Tibial nerve (tissue), 4 donors: ENCODE measurements at regions not wholly inside any gene's neighbourhood (a gene's known extent, or its start where the extent isn't known, plus 50 kb on each side); places are given as distances from the start of the nearest gene placed in this dataset.

ENCODE experiments used
- DNase-seq, 2 donors: peaks; one replicate each; pipeline ENCODE4 v3.0.0-alpha.2; 2019; ENCODE audit warnings: low spot score in 2 of 2
- H3K27ac ChIP-seq, 4 donors: fragments of 200-600 bp; sonication (generic) in 3 of 4; one replicate each; pipeline ENCODE4 v1.5.1; 2017 to 2019; ENCODE audit warnings: mild to moderate bottlenecking in 1 of 4
- H3K27me3 ChIP-seq, 2 donors: fragments of 200-600 bp; sonication (generic) in 1 of 2; one replicate each; pipeline versions ENCODE4 v1.5.1 to v1.6.0; 2017 to 2019
- H3K36me3 ChIP-seq, 3 donors: fragments of 200-600 bp; sonication (generic); one replicate each; pipeline ENCODE4 v1.5.1; 2018 to 2019
- H3K4me1 ChIP-seq, 4 donors: fragments of 200-600 bp; sonication (generic) in 3 of 4; one replicate each; pipeline ENCODE4 v1.5.1; 2017 to 2019
- H3K4me3 ChIP-seq, 4 donors: fragments of 200-600 bp; sonication (generic) in 3 of 4; one replicate each; pipeline ENCODE4 v1.5.1; 2017 to 2019; ENCODE audit warnings: mild to moderate bottlenecking in 1 of 4, moderate library complexity in 1 of 4
- H3K9me3 ChIP-seq, 4 donors: fragments of 200-600 bp; sonication (generic) in 3 of 4; one replicate each; pipeline ENCODE4 v1.5.1; 2017 to 2019
- CTCF ChIP-seq, 5 experiments: fragments of 200-600 bp in 3 of 5; fragments of 450-650 bp in 2 of 5; sonication (generic) in 3 of 5; IDR thresholded peaks; one replicate each; pipeline ENCODE4 v1.5.1; 2016 to 2019; ENCODE audit warnings: antibody characterized with exemption in 5 of 5, mild to moderate bottlenecking in 3 of 5, moderate library complexity in 2 of 5
- EP300 ChIP-seq, 2 donors: sonication (generic); formaldehyde crosslinking; IDR thresholded peaks; one replicate each; pipeline ENCODE4 v1.6.1; 2017; ENCODE audit warnings: antibody characterized with exemption in 2 of 2, mild to moderate bottlenecking in 1 of 2
- POLR2A ChIP-seq, 2 donors: fragments of 450-650 bp; IDR thresholded peaks; one replicate each; pipeline ENCODE4 v1.6.1; 2017; ENCODE audit warnings: antibody characterized with exemption in 2 of 2, mild to moderate bottlenecking in 2 of 2, moderate library complexity in 2 of 2
- WGBS, 2 donors: methylation state at CpG; one replicate each; pipeline ENCODE4 v1.1.5; 2018; 5-methylcytosine and 5-hydroxymethylcytosine counted together

GRCh38 chr3:150265305-150265704 is 142.8 kb upstream of the TSC22D2 start:
- no peak overlapping the region for H3K27ac ChIP-seq
- TF ChIP-seq EP300 (IDR thresholded peaks at IDR 0.05) (no peak), CTCF (IDR thresholded peaks at IDR 0.05) (no peak), POLR2A (IDR thresholded peaks at IDR 0.05) (no peak)
- no peaks in the 10 kb centered on the region for H3K36me3 ChIP-seq
- no peaks in the 10 kb centered on the region for H3K4me1 ChIP-seq
- no peak for DNase-seq
- WGBS, 2 donors = 55 to 61% methylated on average over 2 of the region's 2 CpGs
- no peak overlapping the region for H3K4me3 ChIP-seq
- no peaks in the 10 kb centered on the region for H3K9me3 ChIP-seq
- H3K27me3 ChIP-seq = no peaks in the 10 kb centered on the region

- H3K36me3 ChIP-seq = no peaks in the 10 kb centered on the region
- WGBS, 2 donors = 57 to 64% methylated on average over 6 of the region's 6 CpGs
Measured at GRCh38 chr3:150264561-150265279, 143.4 kb upstream of the TSC22D2 start.

GRCh38 chr3:150261958-150262357 is 146.1 kb upstream of the TSC22D2 start:
- Histone ChIP-seq H3K27ac (no peak overlapping the region), H3K4me1 (no peaks in the 10 kb centered on the region), H3K27me3 (no peaks in the 10 kb centered on the region), H3K9me3 (no peaks in the 10 kb centered on the region), H3K36me3 (no peaks in the 10 kb centered on the region), H3K4me3 (no peak overlapping the region)
- DNase-seq = no peak
- no peak for TF ChIP-seq EP300 (IDR thresholded peaks at IDR 0.05)
- no peak for TF ChIP-seq CTCF (IDR thresholded peaks at IDR 0.05)
- TF ChIP-seq POLR2A (IDR thresholded peaks at IDR 0.05) = no peak
- WGBS, 2 donors = 92 to 98% methylated on average over 2 of the region's 2 CpGs

More at GRCh38 chr3:150264561-150265279, 143.4 kb upstream of the TSC22D2 start:
- Histone ChIP-seq H3K27ac (no peak overlapping the region), H3K9me3 (no peaks in the 10 kb centered on the region), H3K4me3 (no peak overlapping the region), H3K4me1 (no peaks in the 10 kb centered on the region), H3K27me3 (no peaks in the 10 kb centered on the region)
- no peak for DNase-seq
- TF ChIP-seq EP300 (IDR thresholded peaks at IDR 0.05) (no peak), CTCF (IDR thresholded peaks at IDR 0.05) (no peak), POLR2A (IDR thresholded peaks at IDR 0.05) (no peak)

- WGBS, 2 donors = 91 to 94% methylated on average over 2 of the region's 2 CpGs
- H3K36me3 ChIP-seq = no peaks in the 10 kb centered on the region
Measured at GRCh38 chr3:150261418-150261817, 146.7 kb upstream of the TSC22D2 start.

GRCh38 chr3:150260398-150260710 is 147.7 kb upstream of the TSC22D2 start:
- no peak overlapping the region for H3K27ac ChIP-seq
- H3K9me3 ChIP-seq = no peaks in the 10 kb centered on the region
- no peak overlapping the region for H3K4me3 ChIP-seq
- DNase-seq = no peak
- TF ChIP-seq CTCF (IDR thresholded peaks at IDR 0.05) (no peak), EP300 (IDR thresholded peaks at IDR 0.05) (no peak), POLR2A (IDR thresholded peaks at IDR 0.05) (no peak)
- no peaks in the 10 kb centered on the region for H3K27me3 ChIP-seq
- H3K36me3 ChIP-seq = no peaks in the 10 kb centered on the region
- H3K4me1 ChIP-seq = no peaks in the 10 kb centered on the region
- WGBS, 2 donors = 53 to 71% methylated on average over 3 of the region's 3 CpGs

More at GRCh38 chr3:150261418-150261817, 146.7 kb upstream of the TSC22D2 start:
- no peak overlapping the region for H3K4me3 ChIP-seq
- no peaks in the 10 kb centered on the region for H3K9me3 ChIP-seq
- no peak for DNase-seq
- H3K27me3 ChIP-seq = no peaks in the 10 kb centered on the region
- H3K27ac ChIP-seq = no peak overlapping the region
- TF ChIP-seq POLR2A (IDR thresholded peaks at IDR 0.05) = no peak
- no peak for TF ChIP-seq CTCF (IDR thresholded peaks at IDR 0.05)
- no peak for TF ChIP-seq EP300 (IDR thresholded peaks at IDR 0.05)
- no peaks in the 10 kb centered on the region for H3K4me1 ChIP-seq
